ENCODE measurements at regions not wholly inside any gene's neighbourhood (a gene's known extent, or its start where the extent isn't known, plus 50 kb on each side); places are given as distances from the start of the nearest gene placed in this dataset.
A peak's percentile ranks its signal among the peaks of the same experiment; 100 is the strongest.

GRCh38 chr2:39858677-39859076, 79.6 kb upstream of the THUMPD2 start:
- no peak overlapping the region for H3K9ac ChIP-seq (ENCODE audit: insufficient read depth in 1 of 2, low read depth in 2 of 2, low read length in 2 of 2)
- no peaks in the 10 kb centered on the region for H3K36me3 ChIP-seq (ENCODE audit: control insufficient read depth, insufficient read depth, low read length)
- peak; percentile 65 for TF ChIP-seq REST (IDR thresholded peaks at IDR 0.05; ENCODE audit: borderline replicate concordance)
- no peak for TF ChIP-seq REST (CRISPR knock-in tag; IDR thresholded peaks at IDR 0.05; ENCODE audit: low read depth)
- TF ChIP-seq NUFIP1 (IDR thresholded peaks at IDR 0.05; ENCODE audit: partially characterized antibody): no peak
- 0 out of 2 replicates have a peak, but pooled peaks have one; percentile 53 for TF ChIP-seq EHMT2 (IDR thresholded peaks at IDR 0.05)
- no peak for TF ChIP-seq YY1 (IDR thresholded peaks at IDR 0.05; ENCODE audit: borderline replicate concordance in 1 of 3, control insufficient read depth in 1 of 3, extremely low read depth in 1 of 3, insufficient read depth in 3 of 3, insufficient read length in 1 of 3, insufficient replicate concordance in 2 of 3, low read depth in 1 of 3, low read length in 2 of 3)
- H3K4me3 ChIP-seq: no peak overlapping the region
- 2% methylated on average over 2 of the region's 2 CpGs for WGBS (ENCODE audit: insufficient coverage, low coverage, missing lambda C conversion rate)
- no peaks in the 10 kb centered on the region for H3K4me1 ChIP-seq (replicated peaks in 1 of 2; ENCODE audit: control insufficient read depth in 2 of 2, insufficient read depth in 2 of 2, low read length in 2 of 2)
- in situ Hi-C loops (cut with MboI) (no loop called here), intact Hi-C loops (cut with micrococcal nuclease) (no loop called here)
- no peak overlapping the region for H3K4me2 ChIP-seq (ENCODE audit: insufficient read depth, low read length)
- DNase-seq (ENCODE audit: extremely low read depth in 1 of 4, low spot score in 3 of 4) (no peak), ATAC-seq (no peak), FAIRE-seq (no peak)
- POLR2A ChIA-PET: interaction anchor here (1.0 kb wide), 1 partner anchor 26 kb away, joined by 3 read pairs; no protein-coding TSS in a partner anchor
- CTCF ChIA-PET (ENCODE audit: low intra/inter-chr PET ratio): no interaction called here
- no peak overlapping the region for H3K27ac ChIP-seq (ENCODE audit: extremely low read depth, low read depth, low read length)
- no peaks in the 10 kb centered on the region for H3K79me2 ChIP-seq (ENCODE audit: control insufficient read depth, insufficient read depth, low read length)
- H4K20me1 ChIP-seq (replicated peaks; ENCODE audit: control insufficient read depth, insufficient read depth, low read length): no peaks in the 10 kb centered on the region
- no TSS peak for BruUV-seq (replicated peaks)
- no peaks in the 10 kb centered on the region for H3K9me3 ChIP-seq (replicated peaks; ENCODE audit: control insufficient read depth, insufficient read depth, low read depth, low read length)
- H3K9me1 ChIP-seq (ENCODE audit: control insufficient read depth, insufficient read depth, low read length): no peaks in the 10 kb centered on the region
- H3K27me3 ChIP-seq (ENCODE audit: control insufficient read depth in 2 of 2, insufficient read depth in 2 of 2, low read length in 2 of 2): no peaks in the 10 kb centered on the region
- no peak overlapping the region for H2AFZ ChIP-seq (ENCODE audit: low read depth, low read length)
